Fibroblast of mammary gland (primary cell): ENCODE measurements at regions not wholly inside any gene's neighbourhood (a gene's known extent, or its start where the extent isn't known, plus 50 kb on each side); places are given as distances from the start of the nearest gene placed in this dataset.

Source experiments
- DNase-seq: peaks from one replicate; pipeline ENCODE4 v3.0.0-alpha.2; 2010; ENCODE audit warnings: low read depth
- H3K4me3 ChIP-seq: 2 replicates; pipeline ENCODE4 v1.5.1; 2011; ENCODE audit warnings: low read depth, mild to moderate bottlenecking, low read length, moderate library complexity; ENCODE audit not compliant: control insufficient read depth
- TF ChIP-seq, protein P1 (sequence below): conservative IDR thresholded peaks from 2 replicates; pipeline ENCODE4 v1.5.1; 2011; ENCODE audit warnings: low read depth, low read length, inconsistent platforms; ENCODE audit not compliant: control insufficient read depth, insufficient read depth

DNA sequence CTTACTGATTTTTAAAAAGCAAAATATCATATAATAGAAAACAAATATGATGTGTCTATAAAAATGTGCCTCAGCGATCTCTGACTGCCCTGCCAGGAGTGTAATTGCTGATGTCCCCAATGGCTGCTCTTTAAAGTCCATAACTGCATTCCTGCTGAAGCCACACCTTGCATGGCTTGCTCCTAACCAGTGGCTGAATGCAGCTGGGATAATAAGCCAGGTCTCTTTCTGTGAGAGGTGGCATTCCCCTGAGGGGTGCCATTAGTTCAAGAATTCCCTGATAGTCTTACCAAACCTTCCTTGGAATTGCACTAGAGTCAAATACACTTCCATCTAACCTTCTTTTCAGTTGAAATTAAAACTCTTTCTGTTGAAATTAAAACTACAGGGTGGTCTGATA lies 125.8 kb upstream of the ZNF804A start:
- no peak overlapping the region for H3K4me3 ChIP-seq
- TF ChIP-seq, protein P1, sequence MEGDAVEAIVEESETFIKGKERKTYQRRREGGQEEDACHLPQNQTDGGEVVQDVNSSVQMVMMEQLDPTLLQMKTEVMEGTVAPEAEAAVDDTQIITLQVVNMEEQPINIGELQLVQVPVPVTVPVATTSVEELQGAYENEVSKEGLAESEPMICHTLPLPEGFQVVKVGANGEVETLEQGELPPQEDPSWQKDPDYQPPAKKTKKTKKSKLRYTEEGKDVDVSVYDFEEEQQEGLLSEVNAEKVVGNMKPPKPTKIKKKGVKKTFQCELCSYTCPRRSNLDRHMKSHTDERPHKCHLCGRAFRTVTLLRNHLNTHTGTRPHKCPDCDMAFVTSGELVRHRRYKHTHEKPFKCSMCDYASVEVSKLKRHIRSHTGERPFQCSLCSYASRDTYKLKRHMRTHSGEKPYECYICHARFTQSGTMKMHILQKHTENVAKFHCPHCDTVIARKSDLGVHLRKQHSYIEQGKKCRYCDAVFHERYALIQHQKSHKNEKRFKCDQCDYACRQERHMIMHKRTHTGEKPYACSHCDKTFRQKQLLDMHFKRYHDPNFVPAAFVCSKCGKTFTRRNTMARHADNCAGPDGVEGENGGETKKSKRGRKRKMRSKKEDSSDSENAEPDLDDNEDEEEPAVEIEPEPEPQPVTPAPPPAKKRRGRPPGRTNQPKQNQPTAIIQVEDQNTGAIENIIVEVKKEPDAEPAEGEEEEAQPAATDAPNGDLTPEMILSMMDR, result no peak
- no peak for DNase-seq

DNA sequence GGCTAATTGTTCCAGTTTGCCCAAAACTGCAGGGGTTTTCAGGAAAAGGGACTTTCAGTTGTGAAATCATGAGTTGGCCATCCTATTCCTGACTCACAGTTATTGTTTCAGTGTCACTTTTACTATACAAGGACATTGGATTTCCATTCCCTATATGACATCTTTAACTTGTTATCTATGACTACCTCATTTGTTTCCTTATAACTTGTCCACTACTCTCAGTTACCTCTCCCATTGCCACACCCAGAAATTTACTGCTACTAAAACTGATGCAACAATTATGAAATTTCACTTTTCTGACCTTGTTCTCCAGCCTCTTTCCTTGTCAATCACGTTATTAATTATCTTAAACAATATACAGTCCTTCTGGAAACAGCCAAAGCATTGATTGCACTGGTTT lies 116.5 kb upstream of the ZNF804A start:
- no peak for DNase-seq
- TF ChIP-seq, protein P1, result no peak
- no peak overlapping the region for H3K4me3 ChIP-seq

DNA sequence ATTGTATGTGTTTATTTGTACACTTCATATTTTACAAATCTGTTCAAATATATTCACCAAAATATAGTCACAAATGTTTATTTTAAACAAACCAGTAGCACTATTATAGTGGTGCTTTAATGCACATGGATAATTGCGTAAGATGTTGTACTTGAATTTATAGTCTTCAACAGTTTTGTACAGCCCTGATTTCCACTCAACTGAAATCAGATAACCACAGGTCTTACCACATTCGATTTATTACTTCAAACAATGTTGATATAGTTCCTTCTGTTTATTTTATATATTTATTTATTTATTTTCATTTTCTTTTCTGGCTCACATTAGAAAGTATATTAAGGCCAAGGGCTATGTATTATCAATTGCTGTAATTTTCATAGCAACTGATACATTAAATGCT lies 99.4 kb upstream of the ZNF804A start:
- no peak for DNase-seq
- no peak overlapping the region for H3K4me3 ChIP-seq
- TF ChIP-seq, protein P1, result no peak

DNA sequence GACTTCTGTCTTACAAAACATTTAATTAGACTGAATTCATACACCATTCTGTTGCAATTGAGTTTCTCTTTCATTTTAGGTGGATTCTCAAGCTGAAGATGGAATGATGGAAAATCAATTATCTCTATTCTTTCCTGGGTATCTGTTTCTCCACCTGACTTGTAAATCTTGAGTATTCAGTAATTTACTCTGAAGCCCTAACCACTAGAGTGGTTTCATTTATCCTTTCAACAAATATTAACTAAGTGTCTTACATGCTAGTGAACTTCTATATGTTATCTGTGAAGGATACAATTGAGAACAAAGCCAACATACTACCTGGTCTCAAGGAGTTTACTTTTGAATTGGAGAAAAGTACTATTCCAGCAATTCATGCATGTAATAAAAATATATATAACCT lies 94.1 kb upstream of the ZNF804A start:
- TF ChIP-seq, protein P1, result no peak
- DNase-seq, result no peak
- H3K4me3 ChIP-seq, result no peak overlapping the region

DNA sequence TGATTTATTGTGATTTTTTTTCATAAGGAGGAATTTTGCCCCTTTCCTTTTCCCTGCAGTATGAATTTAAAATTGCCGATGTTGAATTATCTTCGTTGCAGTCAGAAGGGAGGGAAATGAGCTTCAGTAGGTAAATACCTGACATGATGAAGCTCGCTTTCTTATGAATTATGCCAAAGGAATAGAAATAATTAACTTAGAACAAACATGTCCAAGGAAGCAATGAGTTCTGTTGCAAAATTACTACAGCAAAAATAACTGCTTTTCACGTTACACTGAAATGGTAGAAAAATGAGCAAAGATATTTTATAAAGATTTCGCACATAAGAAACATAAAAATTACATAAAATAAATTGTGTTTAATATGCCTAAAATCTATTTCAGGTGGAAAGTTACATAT lies 91.1 kb upstream of the ZNF804A start:
- no peak for DNase-seq
- no peak overlapping the region for H3K4me3 ChIP-seq
- TF ChIP-seq, protein P1, result no peak

DNA sequence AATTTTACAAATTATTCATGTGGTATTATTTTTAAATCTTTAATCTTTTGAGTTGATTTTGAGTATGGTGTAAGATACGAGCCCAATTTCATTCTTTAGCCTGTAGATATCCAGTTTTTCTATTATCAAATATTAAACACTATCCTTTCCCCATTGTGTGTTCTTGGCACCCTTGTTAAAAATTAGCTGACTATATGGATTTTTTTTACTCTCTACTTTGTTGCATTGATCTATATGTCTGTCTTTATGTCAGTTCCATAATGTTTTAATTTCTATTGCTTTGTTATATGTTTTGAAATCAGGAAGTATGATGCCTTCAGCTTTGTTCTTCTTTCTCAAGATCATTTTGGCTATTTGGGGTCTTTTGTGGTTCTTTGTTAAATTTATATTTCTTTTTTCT lies 80.9 kb upstream of the ZNF804A start:
- TF ChIP-seq, protein P1, result no peak
- H3K4me3 ChIP-seq, result no peak overlapping the region
- DNase-seq, result no peak

DNA sequence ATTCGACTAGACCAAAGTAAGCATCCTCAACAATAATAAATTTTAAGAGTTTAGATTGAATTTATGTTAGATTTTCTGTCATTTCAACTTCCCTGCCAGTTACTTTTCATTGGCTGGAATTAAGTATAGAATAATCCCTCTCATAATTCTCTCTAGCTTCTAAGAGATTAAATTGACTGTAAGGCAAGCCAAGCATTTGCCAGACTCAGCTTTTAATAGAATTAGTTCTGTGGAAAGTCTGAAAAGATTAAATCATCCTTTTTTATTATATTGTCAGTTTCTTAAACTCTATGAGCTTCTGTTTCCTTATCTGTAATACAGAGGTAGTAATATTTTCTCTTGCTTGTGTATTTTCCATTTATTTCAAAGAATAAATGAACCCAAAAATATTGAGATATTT lies 77.9 kb upstream of the ZNF804A start:
- TF ChIP-seq, protein P1, result no peak
- no peak for DNase-seq
- no peak overlapping the region for H3K4me3 ChIP-seq
